Panc1 (cell line): ENCODE measurements at regions not wholly inside any gene's neighbourhood (a gene's known extent, or its start where the extent isn't known, plus 50 kb on each side); places are given as distances from the start of the nearest gene placed in this dataset.
"Not testable (repeated sequence)": the region's sequence is repeated elsewhere in the genome, so short reads cannot be mapped to it uniquely, and the experiment has no call there.

Experiments used
- CTCF ChIP-seq: fragments of 450-650 bp; IDR thresholded peaks from 2 replicates; pipeline ENCODE4 v1.5.1; 2017; ENCODE audit warnings: mild to moderate bottlenecking
- REST ChIP-seq, 2 experiments: IDR thresholded peaks; 2 replicates each; pipeline ENCODE4 v1.6.1; 2011 to 2012; ENCODE audit warnings: low read depth in 2 of 2, control low read depth in 1 of 2, low read length in 1 of 2, mild to moderate bottlenecking in 1 of 2, moderate library complexity in 1 of 2; ENCODE audit not compliant: insufficient read depth in 1 of 2
- TCF7L2 ChIP-seq: IDR thresholded peaks from 2 replicates; pipeline ENCODE4 v1.6.1; 2011; ENCODE audit warnings: mild to moderate bottlenecking, low read depth, low read length, inconsistent platforms

- not testable (repeated sequence) for TF ChIP-seq CTCF; REST (IDR thresholded peaks at IDR 0.05; ENCODE audit: insufficient read depth in 1 of 2, low read depth in 2 of 2, low read length in 1 of 2); TCF7L2
Observed at GRCh38 chr18:65998971-65999700, 248.3 kb downstream of the CDH7 start.
